GM12878 (cell line): ENCODE measurements at regions not wholly inside any gene's neighbourhood (a gene's known extent, or its start where the extent isn't known, plus 50 kb on each side); places are given as distances from the start of the nearest gene placed in this dataset.

Experiments used
- ATAC-seq: fragments of 200-7000 bp; cut with Tn5 transposase; 3 replicates; pipeline ENCODE4 v1.9.1; 2020; ENCODE audit warnings: mild to moderate bottlenecking, moderate library complexity
- BruUV-seq: library from RNA; stranded (reverse); fragments of 400-500 nt; replicated peaks from 2 replicates; lab custom pipeline; 2021; lab: Mats Ljungman, UMichigan
- CTCF ChIA-PET: fragments of 300-600 bp; sonication (Branson Sonifier 250); formaldehyde crosslinking; extraction: SDS; loops from one replicate; lab custom pipeline; 2021; ENCODE audit warnings: inconsistent platforms; lab: Yijun Ruan, JAX
- POLR2A ChIA-PET: fragments of 350-600 bp; formaldehyde crosslinking; extraction: SDS; loops from one replicate; lab custom pipeline; 2021; ENCODE audit warnings: inconsistent platforms; lab: Charles Lee
- RAD21 ChIA-PET: fragments of 300-600 bp; sonication (Branson Sonifier 250); formaldehyde crosslinking; loops from one replicate; lab custom pipeline; 2023; ENCODE audit warnings: antibody characterized with exemption; ENCODE audit not compliant: unreplicated experiment; lab: Charles Lee
- SMC1A ChIA-PET: fragments of 300-600 bp; sonication (Branson Sonifier 250); formaldehyde crosslinking; loops from one replicate; lab custom pipeline; 2023; ENCODE audit not compliant: unreplicated experiment, uncharacterized antibody; lab: Charles Lee
- DNase-seq: peaks from one replicate; pipeline ENCODE4 v3.0.0-alpha.2; 2011; ENCODE audit warnings: low read depth, low spot score
- FAIRE-seq: peaks from 3 replicates; lab custom pipeline; 2011; peaks lifted over from hg19 to GRCh38; lab: Jason Lieb, UNC
- H2AFZ ChIP-seq: 2 replicates; pipeline ENCODE4 v1.6.0; 2011; ENCODE audit warnings: low read depth, low read length, control low read depth; ENCODE audit not compliant: control insufficient read depth
- H3K27ac ChIP-seq: 2 replicates; pipeline ENCODE4 v1.5.1; 2011; ENCODE audit warnings: control low read depth; ENCODE audit not compliant: control insufficient read depth, insufficient read depth
- H3K27me3 ChIP-seq, 2 experiments: replicated peaks in 1 of 2; 2 replicates each; pipeline versions ENCODE4 v1.6.0 to v1.6.1; 2011; ENCODE audit warnings: low read length in 1 of 2; ENCODE audit not compliant: control insufficient read depth in 2 of 2, insufficient read depth in 2 of 2
- H3K36me3 ChIP-seq, 2 experiments: 2 replicates each; pipeline ENCODE4 v1.5.1; 2011; ENCODE audit warnings: low read length in 1 of 2; ENCODE audit not compliant: control insufficient read depth in 2 of 2, insufficient read depth in 2 of 2
- H3K4me1 ChIP-seq: 2 replicates; pipeline ENCODE4 v1.6.1; 2011; ENCODE audit warnings: mild to moderate bottlenecking, low read length, moderate library complexity, mixed read lengths; ENCODE audit not compliant: control insufficient read depth, insufficient read depth
- H3K4me2 ChIP-seq: 2 replicates; pipeline ENCODE4 v1.6.0; 2011; ENCODE audit warnings: control low read depth; ENCODE audit not compliant: control insufficient read depth, insufficient read depth
- H3K4me3 ChIP-seq: fragments of 200-600 bp; sonication (generic); 2 replicates; pipeline ENCODE4 v1.5.1; 2016
- H3K79me2 ChIP-seq: 2 replicates; pipeline ENCODE4 v1.6.0; 2011; ENCODE audit warnings: low read length; ENCODE audit not compliant: control insufficient read depth, insufficient read depth
- H3K9ac ChIP-seq: 2 replicates; pipeline ENCODE4 v1.8.0; 2011; ENCODE audit warnings: low read length, control low read depth, mixed read lengths; ENCODE audit not compliant: control insufficient read depth, insufficient read depth
- H3K9me3 ChIP-seq: replicated peaks from 3 replicates; pipeline ENCODE4 v1.5.1; 2011; ENCODE audit warnings: mild to moderate bottlenecking, low read length; ENCODE audit not compliant: control insufficient read depth, insufficient read depth
- H4K20me1 ChIP-seq: 2 replicates; pipeline ENCODE4 v1.6.0; 2011; ENCODE audit not compliant: control insufficient read depth, insufficient read depth
- RELA ChIP-seq: fragments of 450-650 bp; IDR thresholded peaks from 2 replicates; pipeline ENCODE4 v1.8.0; 2014; ENCODE audit warnings: borderline replicate concordance; ENCODE audit not compliant: partially characterized antibody
- SREBF1 ChIP-seq: IDR thresholded peaks from 2 replicates; pipeline ENCODE4 v1.6.1; 2012; ENCODE audit warnings: mild to moderate bottlenecking, low read length
- ZNF622 ChIP-seq: fragments of 450-650 bp; IDR thresholded peaks from 2 replicates; pipeline ENCODE4 v1.6.1; 2017; ENCODE audit warnings: mild to moderate bottlenecking, inconsistent platforms
- WGBS: methylation state at CpG from one replicate; pipeline ENCODE4 v1.1.6; 2016; ENCODE audit warnings: low lambda C conversion rate; ENCODE audit not compliant: insufficient replicate concordance, insufficient coverage; ENCODE audit errors: missing lambda C conversion rate; 5-methylcytosine and 5-hydroxymethylcytosine counted together
- in situ Hi-C: fragments of 300-500 bp; cut with MboI; formaldehyde crosslinking; loops from 9 replicates; pipeline ENCODE4 v1.14.3; 2018; ENCODE audit warnings: mixed read lengths
- intact Hi-C: fragments of 100-400 bp; cut with micrococcal nuclease; formaldehyde crosslinking; loops from one replicate; pipeline ENCODE4 v1.14.2; 2022; ENCODE audit not compliant: unreplicated experiment
- TF ChIP-seq, protein P1 (sequence below): fragments of 450-650 bp; IDR thresholded peaks from 2 replicates; pipeline ENCODE4 v1.6.1; 2018; ENCODE audit warnings: mild to moderate bottlenecking, low read depth, moderate library complexity; ENCODE audit not compliant: partially characterized antibody
- TF ChIP-seq, protein P2 (sequence below): IDR thresholded peaks from 2 replicates; pipeline ENCODE4 v1.6.1; 2012; ENCODE audit warnings: low read depth, low read length, improper control_type of control experiment
- TF ChIP-seq, protein P3 (sequence below): IDR thresholded peaks from 2 replicates; pipeline ENCODE4 v1.6.1; 2012; ENCODE audit warnings: low read length, inconsistent platforms
- TF ChIP-seq, protein P4 (sequence below): fragments of 450-650 bp; IDR thresholded peaks from 2 replicates; pipeline ENCODE4 v1.6.1; 2017; ENCODE audit warnings: mild to moderate bottlenecking, moderate library complexity

DNA sequence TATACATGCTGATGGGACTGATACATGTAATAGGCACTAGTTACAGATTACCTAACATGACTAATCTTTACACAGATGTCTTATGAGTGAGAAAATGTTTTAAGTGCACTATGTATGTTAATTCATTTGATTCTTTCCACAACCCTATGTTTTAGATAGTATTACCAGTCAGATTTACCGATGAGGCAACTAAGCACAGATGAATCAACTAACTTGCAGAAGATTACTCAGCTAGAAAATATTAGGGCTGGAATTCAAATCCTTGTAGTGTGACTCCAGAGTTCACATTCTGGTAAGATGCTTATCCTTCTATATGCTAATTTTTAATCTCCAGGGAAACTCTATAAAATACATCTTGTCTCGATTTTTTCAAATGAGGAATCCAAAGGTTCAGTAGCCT, 964.9 kb downstream of the REEP3 start:
- FAIRE-seq (no peak), DNase-seq (no peak), ATAC-seq (no peak)
- no peaks in the 10 kb centered on the region for H3K27me3 ChIP-seq
- ChIA-PET RAD21 (no interaction called here), SMC1A (no interaction called here), CTCF (no interaction called here), POLR2A (no interaction called here)
- H3K27ac ChIP-seq, result no peak overlapping the region
- no peaks in the 10 kb centered on the region for H3K4me1 ChIP-seq
- 0% methylated on average over 2 of the region's 2 CpGs for WGBS
- no peak overlapping the region for H3K4me2 ChIP-seq
- H3K36me3 ChIP-seq, result no peaks in the 10 kb centered on the region
- H3K9ac ChIP-seq, result no peak overlapping the region
- H3K79me2 ChIP-seq, result no peaks in the 10 kb centered on the region
- no TSS peak for BruUV-seq
- no peaks in the 10 kb centered on the region for H4K20me1 ChIP-seq
- H3K9me3 ChIP-seq, result no peaks in the 10 kb centered on the region
- H2AFZ ChIP-seq, result no peak overlapping the region
- no peak overlapping the region for H3K4me3 ChIP-seq
- intact Hi-C loops (no loop called here), in situ Hi-C loops (no loop called here)
- TF ChIP-seq RELA, result no peak

DNA sequence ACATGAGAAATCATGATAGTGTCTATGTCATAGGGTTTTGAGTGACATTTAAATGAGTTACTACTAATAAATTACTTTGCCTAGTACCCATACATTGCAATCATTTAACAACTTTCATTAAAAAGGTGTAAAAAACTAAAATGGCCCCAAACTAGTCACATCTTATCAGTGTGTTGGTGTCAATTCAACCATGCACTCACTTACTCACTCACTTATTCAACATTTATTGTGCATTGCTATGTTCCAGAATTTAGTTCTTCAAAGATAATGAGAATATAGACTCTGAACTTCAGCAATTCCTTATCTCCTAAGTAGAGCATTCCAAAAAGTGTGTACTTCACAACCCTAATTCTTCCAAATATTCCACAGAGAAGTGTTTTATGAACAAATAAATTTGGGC, 965.7 kb downstream of the REEP3 start:
- H3K9ac ChIP-seq, result no peak overlapping the region
- DNase-seq (no peak), FAIRE-seq (no peak), ATAC-seq (no peak)
- no peak overlapping the region for H2AFZ ChIP-seq
- H3K4me3 ChIP-seq, result no peak overlapping the region
- H3K4me1 ChIP-seq, result no peaks in the 10 kb centered on the region
- no TSS peak for BruUV-seq
- H4K20me1 ChIP-seq, result no peaks in the 10 kb centered on the region
- H3K4me2 ChIP-seq, result no peak overlapping the region
- ChIA-PET CTCF (no interaction called here), RAD21 (no interaction called here), POLR2A (no interaction called here), SMC1A (interaction anchor here (0.7 kb wide), 1 partner anchor 10 kb away, joined by 3 read pairs; no protein-coding TSS in a partner anchor)
- in situ Hi-C loops, result no loop called here
- intact Hi-C loops, result no loop called here
- H3K27ac ChIP-seq, result no peak overlapping the region
- no peaks in the 10 kb centered on the region for H3K36me3 ChIP-seq
- TF ChIP-seq, protein P1, sequence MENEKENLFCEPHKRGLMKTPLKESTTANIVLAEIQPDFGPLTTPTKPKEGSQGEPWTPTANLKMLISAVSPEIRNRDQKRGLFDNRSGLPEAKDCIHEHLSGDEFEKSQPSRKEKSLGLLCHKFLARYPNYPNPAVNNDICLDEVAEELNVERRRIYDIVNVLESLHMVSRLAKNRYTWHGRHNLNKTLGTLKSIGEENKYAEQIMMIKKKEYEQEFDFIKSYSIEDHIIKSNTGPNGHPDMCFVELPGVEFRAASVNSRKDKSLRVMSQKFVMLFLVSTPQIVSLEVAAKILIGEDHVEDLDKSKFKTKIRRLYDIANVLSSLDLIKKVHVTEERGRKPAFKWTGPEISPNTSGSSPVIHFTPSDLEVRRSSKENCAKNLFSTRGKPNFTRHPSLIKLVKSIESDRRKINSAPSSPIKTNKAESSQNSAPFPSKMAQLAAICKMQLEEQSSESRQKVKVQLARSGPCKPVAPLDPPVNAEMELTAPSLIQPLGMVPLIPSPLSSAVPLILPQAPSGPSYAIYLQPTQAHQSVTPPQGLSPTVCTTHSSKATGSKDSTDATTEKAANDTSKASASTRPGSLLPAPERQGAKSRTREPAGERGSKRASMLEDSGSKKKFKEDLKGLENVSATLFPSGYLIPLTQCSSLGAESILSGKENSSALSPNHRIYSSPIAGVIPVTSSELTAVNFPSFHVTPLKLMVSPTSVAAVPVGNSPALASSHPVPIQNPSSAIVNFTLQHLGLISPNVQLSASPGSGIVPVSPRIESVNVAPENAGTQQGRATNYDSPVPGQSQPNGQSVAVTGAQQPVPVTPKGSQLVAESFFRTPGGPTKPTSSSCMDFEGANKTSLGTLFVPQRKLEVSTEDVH, result no peak
- TF ChIP-seq, protein P2, sequence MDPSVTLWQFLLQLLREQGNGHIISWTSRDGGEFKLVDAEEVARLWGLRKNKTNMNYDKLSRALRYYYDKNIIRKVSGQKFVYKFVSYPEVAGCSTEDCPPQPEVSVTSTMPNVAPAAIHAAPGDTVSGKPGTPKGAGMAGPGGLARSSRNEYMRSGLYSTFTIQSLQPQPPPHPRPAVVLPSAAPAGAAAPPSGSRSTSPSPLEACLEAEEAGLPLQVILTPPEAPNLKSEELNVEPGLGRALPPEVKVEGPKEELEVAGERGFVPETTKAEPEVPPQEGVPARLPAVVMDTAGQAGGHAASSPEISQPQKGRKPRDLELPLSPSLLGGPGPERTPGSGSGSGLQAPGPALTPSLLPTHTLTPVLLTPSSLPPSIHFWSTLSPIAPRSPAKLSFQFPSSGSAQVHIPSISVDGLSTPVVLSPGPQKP, result no peak
- TF ChIP-seq, protein P3, sequence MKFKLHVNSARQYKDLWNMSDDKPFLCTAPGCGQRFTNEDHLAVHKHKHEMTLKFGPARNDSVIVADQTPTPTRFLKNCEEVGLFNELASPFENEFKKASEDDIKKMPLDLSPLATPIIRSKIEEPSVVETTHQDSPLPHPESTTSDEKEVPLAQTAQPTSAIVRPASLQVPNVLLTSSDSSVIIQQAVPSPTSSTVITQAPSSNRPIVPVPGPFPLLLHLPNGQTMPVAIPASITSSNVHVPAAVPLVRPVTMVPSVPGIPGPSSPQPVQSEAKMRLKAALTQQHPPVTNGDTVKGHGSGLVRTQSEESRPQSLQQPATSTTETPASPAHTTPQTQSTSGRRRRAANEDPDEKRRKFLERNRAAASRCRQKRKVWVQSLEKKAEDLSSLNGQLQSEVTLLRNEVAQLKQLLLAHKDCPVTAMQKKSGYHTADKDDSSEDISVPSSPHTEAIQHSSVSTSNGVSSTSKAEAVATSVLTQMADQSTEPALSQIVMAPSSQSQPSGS, result no peak
- TF ChIP-seq SREBF1, result no peak
- no peak for TF ChIP-seq ZNF622
- TF ChIP-seq, protein P4, sequence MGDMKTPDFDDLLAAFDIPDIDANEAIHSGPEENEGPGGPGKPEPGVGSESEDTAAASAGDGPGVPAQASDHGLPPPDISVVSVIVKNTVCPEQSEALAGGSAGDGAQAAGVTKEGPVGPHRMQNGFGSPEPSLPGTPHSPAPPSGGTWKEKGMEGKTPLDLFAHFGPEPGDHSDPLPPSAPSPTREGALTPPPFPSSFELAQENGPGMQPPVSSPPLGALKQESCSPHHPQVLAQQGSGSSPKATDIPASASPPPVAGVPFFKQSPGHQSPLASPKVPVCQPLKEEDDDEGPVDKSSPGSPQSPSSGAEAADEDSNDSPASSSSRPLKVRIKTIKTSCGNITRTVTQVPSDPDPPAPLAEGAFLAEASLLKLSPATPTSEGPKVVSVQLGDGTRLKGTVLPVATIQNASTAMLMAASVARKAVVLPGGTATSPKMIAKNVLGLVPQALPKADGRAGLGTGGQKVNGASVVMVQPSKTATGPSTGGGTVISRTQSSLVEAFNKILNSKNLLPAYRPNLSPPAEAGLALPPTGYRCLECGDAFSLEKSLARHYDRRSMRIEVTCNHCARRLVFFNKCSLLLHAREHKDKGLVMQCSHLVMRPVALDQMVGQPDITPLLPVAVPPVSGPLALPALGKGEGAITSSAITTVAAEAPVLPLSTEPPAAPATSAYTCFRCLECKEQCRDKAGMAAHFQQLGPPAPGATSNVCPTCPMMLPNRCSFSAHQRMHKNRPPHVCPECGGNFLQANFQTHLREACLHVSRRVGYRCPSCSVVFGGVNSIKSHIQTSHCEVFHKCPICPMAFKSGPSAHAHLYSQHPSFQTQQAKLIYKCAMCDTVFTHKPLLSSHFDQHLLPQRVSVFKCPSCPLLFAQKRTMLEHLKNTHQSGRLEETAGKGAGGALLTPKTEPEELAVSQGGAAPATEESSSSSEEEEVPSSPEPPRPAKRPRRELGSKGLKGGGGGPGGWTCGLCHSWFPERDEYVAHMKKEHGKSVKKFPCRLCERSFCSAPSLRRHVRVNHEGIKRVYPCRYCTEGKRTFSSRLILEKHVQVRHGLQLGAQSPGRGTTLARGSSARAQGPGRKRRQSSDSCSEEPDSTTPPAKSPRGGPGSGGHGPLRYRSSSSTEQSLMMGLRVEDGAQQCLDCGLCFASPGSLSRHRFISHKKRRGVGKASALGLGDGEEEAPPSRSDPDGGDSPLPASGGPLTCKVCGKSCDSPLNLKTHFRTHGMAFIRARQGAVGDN, result no peak
- H3K9me3 ChIP-seq, result no peaks in the 10 kb centered on the region
- no peaks in the 10 kb centered on the region for H3K27me3 ChIP-seq
- H3K79me2 ChIP-seq, result no peaks in the 10 kb centered on the region
